Esophagus (tissue), 2 donors: ENCODE measurements at regions not wholly inside any gene's neighbourhood (a gene's known extent, or its start where the extent isn't known, plus 50 kb on each side); places are given as distances from the start of the nearest gene placed in this dataset.

ENCODE experiments used
- H3K27ac ChIP-seq, 2 donors: one replicate each; pipeline ENCODE4 v1.5.1; 2013; ENCODE audit warnings: low read depth in 2 of 2, mild to moderate bottlenecking in 2 of 2, inconsistent platforms in 1 of 2, low read length in 1 of 2, moderate library complexity in 1 of 2
- H3K27me3 ChIP-seq, 2 donors: one replicate each; pipeline ENCODE4 v1.6.1; 2013; ENCODE audit warnings: low read length in 2 of 2, control low read depth in 1 of 2, mild to moderate bottlenecking in 1 of 2; ENCODE audit not compliant: insufficient read depth in 2 of 2, control insufficient read depth in 1 of 2
- H3K36me3 ChIP-seq, 2 donors: one replicate each; pipeline ENCODE4 v1.6.1; 2013; ENCODE audit warnings: low read length in 1 of 2; ENCODE audit not compliant: control insufficient read depth in 2 of 2, insufficient read depth in 2 of 2
- H3K4me1 ChIP-seq, 2 donors: one replicate each; pipeline ENCODE4 v1.6.1; 2013; ENCODE audit warnings: low read length in 1 of 2; ENCODE audit not compliant: control insufficient read depth in 2 of 2, insufficient read depth in 2 of 2
- H3K4me3 ChIP-seq, 2 donors: one replicate each; pipeline ENCODE4 v1.5.1; 2013; ENCODE audit warnings: low read length in 2 of 2, mild to moderate bottlenecking in 2 of 2, low read depth in 1 of 2, moderate library complexity in 1 of 2
- H3K9me3 ChIP-seq, 2 donors: one replicate each; pipeline ENCODE4 v1.6.1; 2013; ENCODE audit warnings: mild to moderate bottlenecking in 2 of 2, low read depth in 1 of 2, low read length in 1 of 2, moderate library complexity in 1 of 2; ENCODE audit not compliant: control insufficient read depth in 2 of 2, insufficient read depth in 1 of 2
- WGBS, 2 donors: extraction: QIAGEN DNeasy Blood & Tissue Kit; methylation state at CpG; one replicate each; pipeline ENCODE4 v1.1.7; 2013; 5-methylcytosine and 5-hydroxymethylcytosine counted together
- donor health status: healthy with polysubstance abuse.
- donor health status: Bipolar disorder and iron deficiency.

- H3K4me3 ChIP-seq, result no peak overlapping the region
- 82 to 85% methylated on average over 2 of the region's 2 CpGs for WGBS, 2 donors
Observed at GRCh38 chr3:152174876-152175527, 93.7 kb upstream of the MBNL1 start.

GRCh38 chr3:152175528-152175889, 93.2 kb upstream of the MBNL1 start:
- WGBS, 2 donors, result 55 to 63% methylated on average over 2 of the region's 2 CpGs

More at GRCh38 chr3:152174876-152175527, 93.7 kb upstream of the MBNL1 start:
- no peaks in the 10 kb centered on the region for H3K27me3 ChIP-seq
- H3K27ac ChIP-seq, result no peak overlapping the region
- H3K4me1 ChIP-seq, result no peaks in the 10 kb centered on the region
- no peaks in the 10 kb centered on the region for H3K36me3 ChIP-seq
- H3K9me3 ChIP-seq, result no peaks in the 10 kb centered on the region

GRCh38 chr3:152176241-152176640, 92.5 kb upstream of the MBNL1 start:
- H3K4me1 ChIP-seq, result no peaks in the 10 kb centered on the region
- no peak overlapping the region for H3K4me3 ChIP-seq
- H3K27me3 ChIP-seq, result no peaks in the 10 kb centered on the region
- H3K36me3 ChIP-seq, result no peaks in the 10 kb centered on the region
- no peak overlapping the region for H3K27ac ChIP-seq
- 68 to 75% methylated on average over 2 of the region's 2 CpGs for WGBS, 2 donors
- H3K9me3 ChIP-seq, result no peaks in the 10 kb centered on the region

More at GRCh38 chr3:152175528-152175889, 93.2 kb upstream of the MBNL1 start:
- Histone ChIP-seq H3K27ac (no peak overlapping the region), H3K36me3 (no peaks in the 10 kb centered on the region), H3K4me1 (no peaks in the 10 kb centered on the region), H3K4me3 (no peak overlapping the region), H3K27me3 (no peaks in the 10 kb centered on the region), H3K9me3 (no peaks in the 10 kb centered on the region)

- no peak overlapping the region for H3K4me3 ChIP-seq
- no peaks in the 10 kb centered on the region for H3K4me1 ChIP-seq
- H3K27me3 ChIP-seq, result no peaks in the 10 kb centered on the region
- H3K27ac ChIP-seq, result no peak overlapping the region
- no peaks in the 10 kb centered on the region for H3K36me3 ChIP-seq
- WGBS, 2 donors, result 84 to 96% methylated on average over 1 of the region's 1 CpG
- no peaks in the 10 kb centered on the region for H3K9me3 ChIP-seq
Observed at GRCh38 chr3:152176998-152177397, 91.7 kb upstream of the MBNL1 start.

GRCh38 chr3:152177757-152178156, 91.0 kb upstream of the MBNL1 start:
- Histone ChIP-seq H3K27ac (no peak overlapping the region), H3K4me3 (no peak overlapping the region), H3K4me1 (no peaks in the 10 kb centered on the region), H3K36me3 (no peaks in the 10 kb centered on the region), H3K27me3 (no peaks in the 10 kb centered on the region), H3K9me3 (no peaks in the 10 kb centered on the region)
- WGBS, 2 donors, result 97 to 100% methylated on average over 1 of the region's 1 CpG

- 63 to 67% methylated on average over 4 of the region's 4 CpGs for WGBS, 2 donors
Observed at GRCh38 chr3:152183473-152183872, 85.3 kb upstream of the MBNL1 start.

GRCh38 chr3:152184971-152185686, 83.6 kb upstream of the MBNL1 start:
- 85 to 89% methylated on average over 5 of the region's 5 CpGs for whole genome bisulfite sequencing, 2 donors
- H3K27me3 ChIP-seq, result no peaks in the 10 kb centered on the region
- no peak overlapping the region for H3K27ac ChIP-seq
- no peaks in the 10 kb centered on the region for H3K4me1 ChIP-seq
- H3K9me3 ChIP-seq, result no peaks in the 10 kb centered on the region
- H3K4me3 ChIP-seq, result no peak overlapping the region
- H3K36me3 ChIP-seq, result no peaks in the 10 kb centered on the region

More at GRCh38 chr3:152183473-152183872, 85.3 kb upstream of the MBNL1 start:
- Histone ChIP-seq H3K36me3 (no peaks in the 10 kb centered on the region), H3K4me1 (no peaks in the 10 kb centered on the region), H3K9me3 (no peaks in the 10 kb centered on the region), H3K4me3 (no peak overlapping the region), H3K27me3 (no peaks in the 10 kb centered on the region), H3K27ac (no peak overlapping the region)

- H3K4me1 ChIP-seq, result no peaks in the 10 kb centered on the region
- H3K4me3 ChIP-seq, result no peak overlapping the region
- 79 to 81% methylated on average over 6 of the region's 6 CpGs for WGBS, 2 donors
- no peak overlapping the region for H3K27ac ChIP-seq
- H3K9me3 ChIP-seq, result no peaks in the 10 kb centered on the region
- H3K27me3 ChIP-seq, result no peaks in the 10 kb centered on the region
- H3K36me3 ChIP-seq, result no peaks in the 10 kb centered on the region
Observed at GRCh38 chr3:152185891-152186630, 82.7 kb upstream of the MBNL1 start.

GRCh38 chr3:152190636-152191183, 78.0 kb upstream of the MBNL1 start:
- 66 to 81% methylated on average over 2 of the region's 2 CpGs for WGBS, 2 donors

More at GRCh38 chr3:152190636-152191183, 78.0 kb upstream of the MBNL1 start:
- no peaks in the 10 kb centered on the region for H3K9me3 ChIP-seq
- H3K4me1 ChIP-seq, result no peaks in the 10 kb centered on the region
- H3K4me3 ChIP-seq, result no peak overlapping the region
- no peaks in the 10 kb centered on the region for H3K36me3 ChIP-seq
- no peak overlapping the region for H3K27ac ChIP-seq
- H3K27me3 ChIP-seq, result no peaks in the 10 kb centered on the region
